ENCODE measurements at regions not wholly inside any gene's neighbourhood (a gene's known extent, or its start where the extent isn't known, plus 50 kb on each side); places are given as distances from the start of the nearest gene placed in this dataset.

- H3K4me3 ChIP-seq (ENCODE audit: control insufficient read depth, low read depth, low read length): no peak overlapping the region
- DNase-seq (ENCODE audit: low read depth): no peak
- TF ChIP-seq, protein P1, sequence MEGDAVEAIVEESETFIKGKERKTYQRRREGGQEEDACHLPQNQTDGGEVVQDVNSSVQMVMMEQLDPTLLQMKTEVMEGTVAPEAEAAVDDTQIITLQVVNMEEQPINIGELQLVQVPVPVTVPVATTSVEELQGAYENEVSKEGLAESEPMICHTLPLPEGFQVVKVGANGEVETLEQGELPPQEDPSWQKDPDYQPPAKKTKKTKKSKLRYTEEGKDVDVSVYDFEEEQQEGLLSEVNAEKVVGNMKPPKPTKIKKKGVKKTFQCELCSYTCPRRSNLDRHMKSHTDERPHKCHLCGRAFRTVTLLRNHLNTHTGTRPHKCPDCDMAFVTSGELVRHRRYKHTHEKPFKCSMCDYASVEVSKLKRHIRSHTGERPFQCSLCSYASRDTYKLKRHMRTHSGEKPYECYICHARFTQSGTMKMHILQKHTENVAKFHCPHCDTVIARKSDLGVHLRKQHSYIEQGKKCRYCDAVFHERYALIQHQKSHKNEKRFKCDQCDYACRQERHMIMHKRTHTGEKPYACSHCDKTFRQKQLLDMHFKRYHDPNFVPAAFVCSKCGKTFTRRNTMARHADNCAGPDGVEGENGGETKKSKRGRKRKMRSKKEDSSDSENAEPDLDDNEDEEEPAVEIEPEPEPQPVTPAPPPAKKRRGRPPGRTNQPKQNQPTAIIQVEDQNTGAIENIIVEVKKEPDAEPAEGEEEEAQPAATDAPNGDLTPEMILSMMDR (IDR thresholded peaks at IDR 0.05; ENCODE audit: control insufficient read depth, insufficient read depth, low read depth, low read length, missing control alignments): no peak
Observed at GRCh38 chr4:36676139-36677050, 395.0 kb downstream of the DTHD1 start.

DNA sequence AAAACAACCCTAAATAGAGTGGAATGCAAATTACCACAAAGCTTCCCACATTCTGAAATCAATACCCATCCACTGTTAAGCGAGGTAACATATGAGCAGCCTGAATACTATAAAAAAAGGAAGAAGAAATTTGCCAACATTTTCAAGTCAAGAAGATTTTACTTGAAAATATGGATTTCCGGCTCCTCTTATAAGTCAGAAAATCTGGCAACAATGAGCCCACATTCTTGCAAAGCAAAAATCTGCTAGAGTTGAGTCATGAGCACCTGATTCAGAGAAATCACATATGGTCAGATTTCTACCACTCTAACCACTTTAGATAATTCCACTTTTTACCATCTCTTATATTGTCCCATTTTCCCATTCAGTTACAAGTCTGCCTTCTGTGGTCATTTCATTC, 395.7 kb downstream of the DTHD1 start:
- no peak for DNase-seq (ENCODE audit: low read depth)
- TF ChIP-seq, protein P1 (IDR thresholded peaks at IDR 0.05; ENCODE audit: control insufficient read depth, insufficient read depth, low read depth, low read length, missing control alignments): no peak
- no peak overlapping the region for H3K4me3 ChIP-seq (ENCODE audit: control insufficient read depth, low read depth, low read length)

- TF ChIP-seq, protein P1 (IDR thresholded peaks at IDR 0.05; ENCODE audit: control insufficient read depth, insufficient read depth, low read depth, low read length, missing control alignments): no peak
- DNase-seq (ENCODE audit: low read depth): no peak
- H3K4me3 ChIP-seq (ENCODE audit: control insufficient read depth, low read depth, low read length): no peak overlapping the region
Observed at GRCh38 chr4:36677874-36678273, 396.5 kb downstream of the DTHD1 start.

- no peak for DNase-seq (ENCODE audit: low read depth)
- TF ChIP-seq, protein P1 (IDR thresholded peaks at IDR 0.05; ENCODE audit: control insufficient read depth, insufficient read depth, low read depth, low read length, missing control alignments): no peak
- H3K4me3 ChIP-seq (ENCODE audit: control insufficient read depth, low read depth, low read length): no peak overlapping the region
Observed at GRCh38 chr4:36687681-36688080, 406.3 kb downstream of the DTHD1 start.

DNA sequence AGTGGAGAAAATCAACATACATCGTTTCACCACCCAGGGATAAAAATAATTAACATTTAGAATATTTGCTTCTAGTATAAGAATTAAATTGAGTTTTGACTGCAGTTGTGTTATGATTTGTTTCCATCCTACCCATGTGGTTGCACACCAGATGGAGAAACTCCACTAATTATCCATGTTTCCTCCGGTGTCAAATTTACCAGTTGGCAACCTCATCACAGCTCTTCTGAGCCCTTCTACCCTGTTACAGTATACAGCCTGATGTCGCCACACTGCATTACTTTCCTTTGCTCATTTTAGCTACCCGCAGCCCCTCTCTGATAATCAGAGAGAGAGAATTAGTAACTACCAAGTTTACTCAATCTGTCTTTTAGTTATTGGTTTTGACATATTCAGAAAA, 411.2 kb downstream of the DTHD1 start:
- H3K4me3 ChIP-seq (ENCODE audit: control insufficient read depth, low read depth, low read length): no peak overlapping the region
- TF ChIP-seq, protein P1 (IDR thresholded peaks at IDR 0.05; ENCODE audit: control insufficient read depth, insufficient read depth, low read depth, low read length, missing control alignments): no peak
- no peak for DNase-seq (ENCODE audit: low read depth)

DNA sequence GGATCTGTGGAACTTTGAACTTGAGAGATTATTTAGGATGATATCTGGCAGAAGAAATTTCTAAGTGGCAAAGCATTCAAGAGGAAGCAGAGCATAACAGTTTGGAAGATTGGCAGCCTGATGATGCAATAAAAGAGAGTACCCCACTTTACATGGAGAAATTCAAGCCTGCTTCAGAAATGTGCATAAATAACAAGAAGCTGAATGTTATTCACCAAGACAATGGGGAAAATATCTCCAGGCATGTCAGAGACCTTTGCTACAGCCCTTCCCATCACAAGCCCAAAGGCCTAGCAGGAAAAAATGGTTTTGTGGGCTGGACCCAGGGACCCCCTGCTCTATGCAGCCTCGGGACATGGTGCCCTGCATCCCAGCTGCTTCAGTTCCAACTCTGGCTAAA, 420.8 kb downstream of the DTHD1 start:
- no peak overlapping the region for H3K4me3 ChIP-seq (ENCODE audit: control insufficient read depth, low read depth, low read length)
- TF ChIP-seq, protein P1 (IDR thresholded peaks at IDR 0.05; ENCODE audit: control insufficient read depth, insufficient read depth, low read depth, low read length, missing control alignments): no peak
- DNase-seq (ENCODE audit: low read depth): no peak
